Endothelial cell (in vitro differentiated cells): ENCODE measurements at regions not wholly inside any gene's neighbourhood (a gene's known extent, or its start where the extent isn't known, plus 50 kb on each side); places are given as distances from the start of the nearest gene placed in this dataset.

Experiments used
- DNase-seq: peaks from one replicate; pipeline ENCODE4 v3.0.0; 2021; ENCODE audit warnings: low spot score
- H3K27ac Mint-ChIP-seq: one replicate; pipeline ENCODE4 v1.8.0; 2021; ENCODE audit warnings: mixed read lengths, inconsistent platforms; ENCODE audit not compliant: unreplicated experiment
- H3K27me3 Mint-ChIP-seq: one replicate; pipeline ENCODE4 v1.8.0; 2021; ENCODE audit warnings: mild to moderate bottlenecking, moderate library complexity, mixed read lengths, inconsistent platforms; ENCODE audit not compliant: unreplicated experiment
- H3K36me3 Mint-ChIP-seq: one replicate; pipeline ENCODE4 v1.8.0; 2021; ENCODE audit warnings: mild to moderate bottlenecking, low read depth, mixed read lengths, inconsistent platforms; ENCODE audit not compliant: unreplicated experiment
- H3K4me1 Mint-ChIP-seq: one replicate; pipeline ENCODE4 v1.8.0; 2021; ENCODE audit warnings: mild to moderate bottlenecking, mixed read lengths, inconsistent platforms; ENCODE audit not compliant: unreplicated experiment
- H3K4me3 Mint-ChIP-seq: one replicate; pipeline ENCODE4 v1.8.0; 2021; ENCODE audit warnings: mild to moderate bottlenecking, mixed read lengths, inconsistent platforms; ENCODE audit not compliant: unreplicated experiment
- H3K9me3 Mint-ChIP-seq: one replicate; pipeline ENCODE4 v1.8.0; 2021; ENCODE audit warnings: mixed read lengths, inconsistent platforms; ENCODE audit not compliant: unreplicated experiment
- TF ChIP-seq, protein P1 (sequence below): fragments of 200-600 bp; sonication (generic); IDR thresholded peaks from one replicate; pipeline ENCODE4 v1.5.0; 2021; ENCODE audit warnings: antibody characterized with exemption; ENCODE audit not compliant: unreplicated experiment

DNA sequence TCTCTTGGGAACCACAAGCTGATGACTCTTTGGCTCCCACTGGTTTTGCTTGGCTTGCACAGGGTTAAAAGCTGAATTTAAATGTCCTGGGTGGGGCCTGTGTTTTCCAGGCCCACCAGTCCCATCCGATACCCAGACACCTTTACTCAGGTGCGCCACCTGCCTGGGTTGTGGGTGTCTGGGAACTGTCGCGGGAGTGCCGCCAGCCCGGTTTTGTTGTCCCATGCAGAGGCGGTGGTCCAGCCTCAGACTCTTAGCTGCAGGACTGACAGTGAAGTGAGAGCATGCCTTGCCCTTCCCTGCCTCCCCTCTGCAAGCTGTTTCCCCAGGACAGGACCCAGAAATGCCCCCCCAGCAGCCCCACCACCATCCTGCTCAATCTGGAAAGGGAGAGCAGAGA lies 255.6 kb upstream of the ZNF32 start:
- TF ChIP-seq, protein P1, sequence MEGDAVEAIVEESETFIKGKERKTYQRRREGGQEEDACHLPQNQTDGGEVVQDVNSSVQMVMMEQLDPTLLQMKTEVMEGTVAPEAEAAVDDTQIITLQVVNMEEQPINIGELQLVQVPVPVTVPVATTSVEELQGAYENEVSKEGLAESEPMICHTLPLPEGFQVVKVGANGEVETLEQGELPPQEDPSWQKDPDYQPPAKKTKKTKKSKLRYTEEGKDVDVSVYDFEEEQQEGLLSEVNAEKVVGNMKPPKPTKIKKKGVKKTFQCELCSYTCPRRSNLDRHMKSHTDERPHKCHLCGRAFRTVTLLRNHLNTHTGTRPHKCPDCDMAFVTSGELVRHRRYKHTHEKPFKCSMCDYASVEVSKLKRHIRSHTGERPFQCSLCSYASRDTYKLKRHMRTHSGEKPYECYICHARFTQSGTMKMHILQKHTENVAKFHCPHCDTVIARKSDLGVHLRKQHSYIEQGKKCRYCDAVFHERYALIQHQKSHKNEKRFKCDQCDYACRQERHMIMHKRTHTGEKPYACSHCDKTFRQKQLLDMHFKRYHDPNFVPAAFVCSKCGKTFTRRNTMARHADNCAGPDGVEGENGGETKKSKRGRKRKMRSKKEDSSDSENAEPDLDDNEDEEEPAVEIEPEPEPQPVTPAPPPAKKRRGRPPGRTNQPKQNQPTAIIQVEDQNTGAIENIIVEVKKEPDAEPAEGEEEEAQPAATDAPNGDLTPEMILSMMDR = no peak
- H3K27ac Mint-ChIP-seq = no peak overlapping the region
- no peaks in the 10 kb centered on the region for H3K27me3 Mint-ChIP-seq
- no peak overlapping the region for H3K4me3 Mint-ChIP-seq
- H3K9me3 Mint-ChIP-seq = no peaks in the 10 kb centered on the region
- no peak for DNase-seq
- no peaks in the 10 kb centered on the region for H3K4me1 Mint-ChIP-seq
- H3K36me3 Mint-ChIP-seq = no peaks in the 10 kb centered on the region

GRCh38 chr10:43903451-43903850 lies 254.8 kb upstream of the ZNF32 start:
- H3K27me3 Mint-ChIP-seq = no peaks in the 10 kb centered on the region
- H3K36me3 Mint-ChIP-seq = no peaks in the 10 kb centered on the region
- DNase-seq = no peak
- no peaks in the 10 kb centered on the region for H3K9me3 Mint-ChIP-seq
- H3K4me1 Mint-ChIP-seq = no peaks in the 10 kb centered on the region
- no peak overlapping the region for H3K4me3 Mint-ChIP-seq
- no peak overlapping the region for H3K27ac Mint-ChIP-seq
- TF ChIP-seq, protein P1 = no peak

DNA sequence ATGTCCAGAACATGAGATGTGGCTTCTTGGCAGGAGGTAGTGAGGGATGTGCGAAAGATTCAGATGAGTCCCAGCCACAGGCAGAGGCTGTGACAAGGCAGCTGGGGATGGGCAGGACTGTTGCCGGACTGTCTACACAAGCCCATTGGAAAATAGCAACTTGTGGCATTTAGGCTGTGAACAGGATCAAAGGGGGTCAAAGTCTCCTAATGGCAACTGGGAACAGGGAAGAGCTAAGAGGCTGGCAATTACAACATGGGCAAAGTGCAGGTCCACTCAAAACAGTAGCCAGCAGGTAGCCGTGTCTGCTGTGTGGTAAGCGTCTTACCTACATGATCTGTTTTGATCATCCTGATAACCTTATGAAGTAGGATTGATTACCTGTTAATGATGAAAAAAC lies 254.2 kb upstream of the ZNF32 start:
- Mint-ChIP-seq H3K27me3 (no peaks in the 10 kb centered on the region), H3K9me3 (no peaks in the 10 kb centered on the region), H3K27ac (no peak overlapping the region), H3K36me3 (no peaks in the 10 kb centered on the region), H3K4me1 (no peaks in the 10 kb centered on the region), H3K4me3 (no peak overlapping the region)
- TF ChIP-seq, protein P1 = no peak
- DNase-seq = no peak

DNA sequence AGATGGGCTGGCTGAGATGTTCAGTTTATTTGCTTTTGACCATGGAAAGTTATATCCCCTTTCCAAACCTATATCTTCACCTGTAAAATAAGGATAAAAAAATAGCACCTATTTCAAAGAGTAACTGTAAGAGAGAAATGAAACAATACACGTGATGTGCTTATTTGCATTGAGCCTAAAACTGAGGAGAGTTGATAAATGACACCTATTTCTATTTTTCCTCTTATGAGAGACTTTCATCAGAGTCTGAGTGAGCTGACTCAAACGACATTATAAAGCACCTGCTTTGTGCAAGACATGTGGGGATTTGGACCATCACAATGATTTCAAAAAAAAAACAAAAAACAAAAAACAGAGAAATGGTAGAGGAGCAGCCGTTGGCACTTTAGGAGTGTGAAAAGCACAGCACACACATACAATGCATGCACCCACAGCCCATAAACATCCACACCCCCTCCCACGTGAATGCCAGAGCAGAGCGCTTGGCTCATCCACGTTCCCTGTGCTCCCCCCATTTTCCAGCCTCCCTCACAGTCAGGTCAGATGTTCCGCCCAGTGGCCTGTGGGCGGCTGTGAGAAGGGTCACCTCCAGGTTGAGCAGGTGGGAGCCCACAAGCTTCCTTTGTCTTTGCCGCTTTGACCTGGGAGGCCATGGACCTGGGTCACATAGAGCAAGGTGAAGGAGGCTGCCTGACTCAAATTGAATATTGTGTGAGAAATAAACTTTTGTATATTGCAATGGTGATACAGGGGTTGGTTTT lies 253.2 kb upstream of the ZNF32 start:
- H3K9me3 Mint-ChIP-seq = no peaks in the 10 kb centered on the region

DNA sequence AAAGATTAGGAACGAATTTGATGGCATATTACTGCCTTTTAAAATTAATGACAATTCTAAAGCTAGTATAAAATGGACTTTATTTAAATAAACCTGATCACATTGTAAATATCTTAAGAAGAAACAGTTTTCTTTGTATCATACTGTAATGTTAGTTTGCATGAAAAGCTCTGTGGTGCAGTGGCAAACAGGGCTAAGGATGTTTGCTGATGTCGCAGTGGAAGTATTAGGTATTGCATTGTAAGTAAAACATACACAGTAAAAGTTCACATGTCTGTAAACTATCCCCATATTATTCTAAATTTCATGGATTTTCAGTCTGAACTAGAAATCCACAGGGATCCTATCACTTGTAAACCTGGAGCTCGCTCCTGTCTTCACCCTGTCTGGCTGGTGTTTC lies 252.6 kb upstream of the ZNF32 start:
- DNase-seq = no peak
- Mint-ChIP-seq H3K27ac (no peak overlapping the region), H3K27me3 (peaks cover 2% of the 10 kb centered on the region), H3K4me3 (no peak overlapping the region), H3K4me1 (no peaks in the 10 kb centered on the region), H3K9me3 (no peaks in the 10 kb centered on the region), H3K36me3 (no peaks in the 10 kb centered on the region)
- TF ChIP-seq, protein P1 = no peak

More for the DNA sequence above, 253.2 kb upstream of the ZNF32 start:
- no peak overlapping the region for H3K4me3 Mint-ChIP-seq
- H3K27me3 Mint-ChIP-seq = no peaks in the 10 kb centered on the region
- no peaks in the 10 kb centered on the region for H3K36me3 Mint-ChIP-seq
- DNase-seq = no peak
- no peaks in the 10 kb centered on the region for H3K4me1 Mint-ChIP-seq
- TF ChIP-seq, protein P1 = no peak
- H3K27ac Mint-ChIP-seq = no peak overlapping the region
